ENCODE measurements at regions not wholly inside any gene's neighbourhood (a gene's known extent, or its start where the extent isn't known, plus 50 kb on each side); places are given as distances from the start of the nearest gene placed in this dataset.
"Not testable (repeated sequence)": the region's sequence is repeated elsewhere in the genome, so short reads cannot be mapped to it uniquely, and the experiment has no call there.

DNA sequence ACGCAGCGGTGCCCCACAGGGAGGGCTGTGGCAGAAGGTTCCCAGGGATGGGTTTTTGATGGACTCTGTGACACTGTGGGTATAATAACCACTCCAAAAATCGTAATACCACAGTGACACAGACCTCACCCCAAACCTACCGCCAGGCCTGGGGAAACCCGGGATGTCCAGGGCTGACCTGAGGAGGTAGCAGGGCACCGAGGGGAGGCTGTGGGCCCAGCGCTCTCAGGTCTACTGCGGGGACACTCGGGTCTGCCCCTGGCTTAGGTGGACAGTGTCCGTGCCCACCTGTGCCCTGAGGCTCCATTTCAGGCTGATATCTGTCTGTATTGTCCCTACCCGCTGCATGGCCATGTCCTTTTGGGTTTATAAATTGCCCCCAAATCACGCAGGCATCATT, 387.9 kb downstream of the TMEM121 start:
- DNase-seq, result not testable (repeated sequence)

DNA sequence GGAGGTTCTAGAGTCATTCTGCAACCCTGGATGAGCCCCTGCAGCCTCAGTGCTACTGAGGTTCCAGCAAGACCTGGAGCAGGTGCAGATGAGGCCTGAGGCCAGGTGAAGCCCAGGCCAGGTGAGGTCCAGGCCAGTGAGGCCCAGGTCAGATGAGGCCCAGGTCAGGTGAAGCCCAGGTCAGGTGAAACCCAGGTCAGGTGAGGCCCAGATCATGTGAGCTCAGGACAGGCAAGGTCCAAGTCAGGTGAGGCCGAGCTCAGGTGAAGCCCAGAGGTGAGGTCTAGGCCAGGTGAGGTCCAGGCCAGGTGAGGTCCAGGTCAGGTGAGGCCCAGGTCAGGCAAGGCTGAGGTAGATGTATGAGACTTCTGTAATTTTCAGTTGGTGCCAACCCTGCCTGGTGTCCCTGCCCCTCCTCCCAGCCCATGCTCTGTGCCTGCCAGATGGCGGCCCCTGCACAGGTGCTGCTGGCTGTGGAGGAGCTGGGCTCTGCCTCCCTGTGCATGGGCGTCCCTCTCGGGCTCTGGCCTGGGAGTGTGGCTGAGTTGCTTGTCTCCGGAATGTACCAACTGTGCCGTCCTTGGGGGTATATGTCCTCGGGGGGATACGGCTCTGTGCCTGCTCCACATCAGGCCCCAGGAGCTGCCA, 388.5 kb downstream of the TMEM121 start:
- DNase-seq, result no peak

- DNase-seq, result not testable (repeated sequence)
Observed at GRCh38 chr14:105915546-105915945, 389.2 kb downstream of the TMEM121 start.

DNA sequence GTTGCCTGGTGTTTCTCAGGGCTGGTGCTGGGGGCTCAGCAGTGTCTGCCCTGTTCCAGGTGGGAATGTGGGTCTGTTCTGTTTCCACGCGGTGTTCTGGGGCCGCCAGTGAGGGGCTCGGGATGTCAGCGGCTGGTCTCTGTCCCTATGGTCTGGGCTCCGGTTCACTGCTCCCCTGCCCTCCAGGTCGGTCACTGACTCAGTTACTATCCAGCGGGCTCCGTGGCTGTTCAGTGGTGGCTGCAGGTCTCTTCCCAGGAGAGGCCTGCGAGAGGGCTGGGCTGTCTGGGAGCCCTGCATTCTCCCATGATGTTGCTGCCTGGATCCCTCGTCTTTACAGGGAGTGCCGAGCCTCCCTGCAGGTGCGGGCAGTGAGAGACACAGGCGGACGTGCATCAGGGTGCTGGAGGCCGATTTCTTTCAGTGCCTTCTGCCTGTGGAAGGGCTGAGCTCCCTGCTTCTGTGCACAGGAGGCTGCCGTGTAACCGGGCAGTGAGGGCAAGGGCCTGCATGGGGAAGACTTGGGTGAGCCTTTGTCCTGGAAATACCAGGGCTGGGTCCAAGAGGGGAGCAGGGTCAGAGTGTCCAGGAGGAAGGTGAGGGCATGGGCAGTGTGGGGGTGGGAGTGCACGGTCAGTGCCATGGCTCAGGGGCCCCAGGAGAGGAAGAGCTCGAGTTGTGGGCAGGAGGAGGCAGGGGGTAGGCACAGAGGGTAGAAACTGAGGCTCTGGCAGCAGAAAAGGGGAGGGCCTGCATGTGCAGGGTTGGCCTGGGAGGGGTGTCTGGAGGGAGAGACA, 391.0 kb downstream of the TMEM121 start:
- not testable (repeated sequence) for DNase-seq

GRCh38 chr14:105917933-105918436, 391.6 kb downstream of the TMEM121 start:
- DNase-seq, result no peak

DNA sequence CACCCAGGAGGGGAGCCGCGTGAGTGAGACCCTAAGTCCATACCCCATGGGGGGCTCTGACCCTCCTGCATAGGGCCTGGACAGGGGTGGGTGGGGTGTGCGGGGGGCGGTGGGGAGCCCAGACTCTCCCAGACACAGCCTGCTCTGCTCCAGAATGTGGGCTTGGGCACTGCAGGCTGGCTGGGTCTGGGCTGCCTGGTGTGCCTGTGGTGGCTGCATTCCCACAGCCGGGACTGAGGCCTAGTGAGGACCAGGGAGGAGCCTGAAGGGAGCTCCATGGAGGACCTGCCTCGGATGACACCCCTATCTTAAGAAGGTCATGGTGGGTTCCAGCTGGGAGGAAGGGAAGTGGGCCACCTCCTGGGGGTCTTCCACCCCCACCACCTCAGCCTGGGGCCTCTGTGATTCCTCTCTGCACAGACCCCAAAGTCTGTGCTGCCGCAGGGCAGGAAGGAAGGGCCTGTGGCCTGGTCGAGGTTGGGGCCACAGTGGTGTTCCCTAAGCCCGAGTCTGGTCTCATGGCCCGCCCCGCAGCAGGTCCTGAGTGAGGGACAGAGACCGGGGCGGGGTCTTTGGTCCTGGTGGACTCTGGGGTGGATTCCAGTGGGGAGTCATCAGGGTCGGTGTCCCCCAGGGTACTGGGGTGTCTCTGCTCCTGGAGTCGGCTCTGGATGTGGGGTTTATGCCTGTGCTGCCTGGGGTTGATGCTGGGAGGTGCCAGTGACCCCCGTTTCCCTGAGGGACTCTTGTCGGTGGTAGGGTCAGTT, 392.3 kb downstream of the TMEM121 start:
- DNase-seq, result no peak

DNA sequence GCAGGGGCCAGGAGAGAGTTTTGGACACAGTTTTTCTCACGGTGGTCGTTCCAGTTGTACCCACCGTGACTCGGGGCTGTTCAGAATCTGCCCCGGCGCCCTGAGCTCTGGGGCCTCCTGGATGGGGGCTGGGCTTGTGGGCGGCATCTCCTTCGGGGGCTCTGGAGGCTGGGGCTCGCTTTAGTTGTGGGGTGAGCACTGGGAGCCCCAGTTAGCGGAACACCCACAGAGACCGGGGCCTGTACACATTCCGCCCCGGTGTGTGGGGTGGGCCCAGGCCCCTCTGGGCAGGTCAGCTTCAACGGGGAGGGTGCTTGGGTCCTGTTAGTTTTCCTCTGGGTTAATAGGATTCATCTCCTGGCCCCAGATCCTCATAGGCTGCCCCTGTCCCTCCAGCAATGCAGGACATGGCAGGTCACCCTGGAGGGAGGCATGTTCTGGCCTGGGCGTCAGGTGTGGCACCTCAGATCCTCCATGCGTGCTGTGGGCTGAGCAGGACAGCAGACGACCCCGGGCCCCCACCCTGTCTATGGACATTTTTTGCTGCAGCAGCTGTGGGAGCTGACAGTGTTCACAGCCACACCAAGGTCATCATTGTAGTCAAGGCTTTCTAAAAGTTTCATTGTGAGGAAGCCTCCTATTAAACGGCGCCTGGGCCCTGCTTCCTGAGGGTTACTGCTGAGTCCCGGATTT, 393.2 kb downstream of the TMEM121 start:
- no peak for DNase-seq

- not testable (repeated sequence) for DNase-seq
Observed at GRCh38 chr14:105920151-105920700, 393.8 kb downstream of the TMEM121 start.

DNA sequence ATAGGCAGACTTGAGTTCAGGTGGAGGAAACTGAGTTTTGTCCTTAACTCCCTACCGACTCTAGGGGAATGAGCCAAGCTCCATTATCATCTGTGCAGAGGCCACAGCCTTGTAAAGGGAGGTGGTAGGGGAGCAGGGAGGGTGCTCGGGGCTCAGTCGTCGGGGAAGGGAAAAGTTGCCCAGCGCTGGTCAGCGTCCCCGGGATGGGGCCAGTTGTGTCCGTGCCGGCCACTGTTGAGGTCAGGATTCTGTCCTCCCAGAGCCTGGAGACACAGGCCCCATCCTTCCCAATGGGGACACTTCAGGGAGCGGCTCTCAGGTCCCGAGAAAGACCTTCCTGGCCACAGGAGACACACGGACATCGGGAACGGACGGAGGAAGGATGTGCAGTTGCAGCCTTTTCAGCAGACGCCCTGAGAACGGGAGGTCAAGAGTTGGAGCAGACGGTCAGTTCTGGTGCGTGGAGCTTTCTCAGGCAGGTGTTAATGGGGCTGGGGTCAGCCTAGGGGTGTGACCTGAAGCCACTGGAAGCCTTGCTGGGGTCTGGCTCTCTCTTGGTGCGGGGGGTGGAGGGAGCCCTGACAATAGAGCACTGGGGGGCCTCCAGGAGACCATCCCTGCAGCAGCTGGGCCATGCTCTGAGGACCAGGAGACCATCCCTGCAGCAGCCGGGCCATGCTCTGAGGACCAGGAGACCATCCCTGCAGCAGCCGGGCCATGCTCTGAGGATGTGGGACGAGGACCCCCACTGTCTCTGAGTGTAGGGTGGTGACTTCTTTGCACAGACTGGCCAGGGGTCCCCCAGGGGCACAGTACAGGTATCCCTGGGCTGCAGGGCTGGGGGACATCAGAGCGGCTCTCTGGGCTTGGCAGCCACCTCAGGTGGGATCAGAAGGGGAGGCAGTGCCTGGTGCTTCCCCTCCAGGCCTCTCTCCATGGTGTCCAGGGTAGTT, 394.7 kb downstream of the TMEM121 start:
- DNase-seq, result not testable (repeated sequence)

DNA sequence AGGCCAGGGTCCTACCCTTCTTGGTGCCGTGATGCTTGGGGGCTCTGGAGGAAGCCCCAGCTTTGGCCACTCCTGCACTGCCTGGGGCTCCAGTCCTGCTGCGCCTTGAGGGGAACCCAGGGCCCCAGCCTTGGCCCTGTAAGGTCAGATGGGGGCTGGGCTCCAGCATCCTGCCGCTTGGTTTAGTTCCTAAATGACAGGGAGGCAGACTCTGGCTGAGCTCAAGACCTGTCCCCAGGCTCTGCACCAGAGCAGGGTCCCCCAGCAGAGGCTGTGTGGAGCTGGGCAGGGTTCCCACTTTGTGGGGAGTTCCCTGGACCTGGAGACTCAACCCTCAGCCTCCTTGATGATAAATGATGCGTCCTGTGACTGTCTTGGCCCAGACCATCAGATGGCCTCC, 395.4 kb downstream of the TMEM121 start:
- not testable (repeated sequence) for DNase-seq

DNA sequence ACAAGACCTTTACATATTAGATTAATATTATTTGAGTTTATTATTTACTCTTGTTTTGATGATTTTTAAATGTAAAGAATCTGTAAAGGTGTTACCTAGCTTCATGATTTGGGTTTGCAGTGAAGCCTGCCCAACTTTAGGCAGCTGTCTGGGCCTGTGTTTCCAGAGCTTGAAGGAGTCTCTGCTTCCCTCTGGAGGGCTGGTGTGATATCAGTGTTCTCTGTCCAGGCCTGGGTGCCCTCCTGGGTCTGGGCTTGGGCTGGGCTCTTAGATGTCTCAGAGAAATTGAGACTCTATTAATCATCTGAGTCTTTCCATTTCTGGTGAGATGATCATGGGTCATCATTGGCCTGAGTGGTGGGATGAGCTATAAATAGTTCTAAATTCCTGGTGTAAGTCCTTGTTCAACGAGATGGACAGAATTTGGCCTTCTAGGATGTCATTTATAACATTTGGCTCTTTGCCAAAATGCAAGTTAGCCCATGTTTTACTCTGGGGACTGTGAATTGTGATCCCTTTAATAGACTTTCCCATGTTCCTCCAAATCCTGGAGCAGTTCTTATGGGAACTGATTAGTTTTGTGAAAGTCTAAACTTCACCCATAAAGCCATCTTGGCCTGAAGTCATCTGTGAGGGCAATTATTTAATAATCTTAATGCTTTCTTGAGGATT, 397.3 kb downstream of the TMEM121 start:
- not testable (repeated sequence) for DNase-seq

DNA sequence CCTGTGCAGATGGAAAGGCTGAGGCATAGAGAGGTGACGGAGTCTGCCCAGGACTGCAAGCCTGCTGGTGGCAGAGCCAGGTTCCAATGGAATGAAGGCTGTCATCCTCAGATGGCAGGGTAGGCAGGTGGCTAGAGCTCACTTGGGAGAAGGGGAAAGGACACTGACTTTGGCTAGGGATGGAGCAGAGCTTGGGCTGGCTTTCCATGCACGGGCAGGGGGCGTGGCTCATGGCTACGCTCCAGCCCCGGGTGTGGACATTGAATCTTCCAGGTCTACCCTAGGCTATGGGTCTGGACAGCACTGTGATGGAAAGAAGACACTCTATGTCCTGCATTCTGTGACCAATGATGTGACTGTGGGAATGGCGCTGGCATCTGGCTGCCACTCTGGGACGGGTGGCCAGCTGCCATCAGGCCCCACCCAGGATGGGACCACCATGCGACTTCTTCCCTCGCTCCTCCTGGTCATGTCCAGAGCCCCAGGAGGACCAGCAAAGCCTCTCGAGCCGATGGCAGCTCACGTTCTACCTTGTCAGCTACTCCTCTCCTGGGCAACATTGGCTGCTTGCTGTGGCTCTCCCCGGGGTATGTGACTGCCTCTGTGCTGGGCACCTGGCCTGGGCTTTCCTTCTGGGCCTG, 398.7 kb downstream of the TMEM121 start:
- no peak for DNase-seq

- no peak for DNase-seq
Observed at GRCh38 chr14:105925615-105926372, 399.4 kb downstream of the TMEM121 start.

GRCh38 chr14:105926373-105927095, 400.2 kb downstream of the TMEM121 start:
- no peak for DNase-seq

- DNase-seq, result no peak
Observed at GRCh38 chr14:105927096-105928060, 401.0 kb downstream of the TMEM121 start.

DNA sequence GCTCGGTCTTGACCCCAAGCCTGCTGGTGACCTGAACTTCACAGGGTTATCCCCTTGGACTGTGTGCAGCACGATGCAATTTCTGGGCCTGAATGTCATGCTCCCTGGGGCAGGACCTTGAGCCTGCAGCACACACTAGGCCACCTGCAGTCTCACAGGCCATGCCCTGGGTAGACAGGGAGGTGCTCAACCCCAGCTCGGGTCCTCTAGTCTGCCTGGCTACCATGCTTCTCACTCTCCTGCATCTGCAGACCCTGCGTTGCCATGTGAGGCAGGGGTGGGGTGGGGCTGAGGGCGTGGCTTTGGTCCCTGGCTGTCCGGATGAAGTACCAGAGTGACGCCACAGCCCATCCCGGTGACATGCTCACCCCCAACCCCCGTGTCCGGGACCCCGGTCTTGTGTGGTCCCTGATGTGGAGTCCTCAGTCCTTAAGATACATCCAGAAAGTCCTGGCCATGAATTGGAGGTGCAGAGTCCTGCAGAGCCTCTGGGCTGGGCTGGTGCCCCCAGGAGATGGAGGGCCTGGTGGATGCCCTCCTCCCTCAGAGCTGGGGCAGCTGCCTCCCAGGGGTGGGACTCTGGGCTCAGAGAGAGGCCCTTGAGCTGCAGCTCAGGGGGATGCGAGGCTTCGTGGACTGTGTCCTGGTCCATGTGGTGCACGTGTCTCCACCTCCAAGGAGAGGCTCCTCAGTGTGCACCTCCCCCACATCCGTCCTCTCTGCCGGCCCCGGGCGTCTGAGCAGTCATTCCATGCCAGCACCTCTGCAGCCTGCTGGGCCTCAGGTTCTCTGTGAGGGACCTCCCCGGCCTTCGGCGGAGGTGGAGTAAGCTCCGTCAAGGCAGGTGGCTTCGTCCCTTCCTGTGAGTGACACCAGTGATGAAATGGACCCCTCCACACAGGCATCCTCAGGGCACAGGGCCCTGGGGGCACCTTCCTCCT, 402.1 kb downstream of the TMEM121 start:
- not testable (repeated sequence) for DNase-seq

All from stimulated activated CD4-positive, alpha-beta T cell treated with anti-CD3 and anti-CD28 coated beads, Interleukin-2, amount 100 ng/mL, for 48 hours (primary cell).